Activated CD4-positive, alpha-beta T cell treated with anti-CD3 and anti-CD28 coated beads, Interleukin-2, amount 50 U/mL, for 16 hours (primary cell): ENCODE measurements at regions not wholly inside any gene's neighbourhood (a gene's known extent, or its start where the extent isn't known, plus 50 kb on each side); places are given as distances from the start of the nearest gene placed in this dataset.
A peak's percentile ranks its signal among the peaks of the same experiment; 100 is the strongest.

Source experiments
- DNase-seq: peaks from one replicate; pipeline ENCODE4 v3.0.0-alpha.2; 2020

DNA sequence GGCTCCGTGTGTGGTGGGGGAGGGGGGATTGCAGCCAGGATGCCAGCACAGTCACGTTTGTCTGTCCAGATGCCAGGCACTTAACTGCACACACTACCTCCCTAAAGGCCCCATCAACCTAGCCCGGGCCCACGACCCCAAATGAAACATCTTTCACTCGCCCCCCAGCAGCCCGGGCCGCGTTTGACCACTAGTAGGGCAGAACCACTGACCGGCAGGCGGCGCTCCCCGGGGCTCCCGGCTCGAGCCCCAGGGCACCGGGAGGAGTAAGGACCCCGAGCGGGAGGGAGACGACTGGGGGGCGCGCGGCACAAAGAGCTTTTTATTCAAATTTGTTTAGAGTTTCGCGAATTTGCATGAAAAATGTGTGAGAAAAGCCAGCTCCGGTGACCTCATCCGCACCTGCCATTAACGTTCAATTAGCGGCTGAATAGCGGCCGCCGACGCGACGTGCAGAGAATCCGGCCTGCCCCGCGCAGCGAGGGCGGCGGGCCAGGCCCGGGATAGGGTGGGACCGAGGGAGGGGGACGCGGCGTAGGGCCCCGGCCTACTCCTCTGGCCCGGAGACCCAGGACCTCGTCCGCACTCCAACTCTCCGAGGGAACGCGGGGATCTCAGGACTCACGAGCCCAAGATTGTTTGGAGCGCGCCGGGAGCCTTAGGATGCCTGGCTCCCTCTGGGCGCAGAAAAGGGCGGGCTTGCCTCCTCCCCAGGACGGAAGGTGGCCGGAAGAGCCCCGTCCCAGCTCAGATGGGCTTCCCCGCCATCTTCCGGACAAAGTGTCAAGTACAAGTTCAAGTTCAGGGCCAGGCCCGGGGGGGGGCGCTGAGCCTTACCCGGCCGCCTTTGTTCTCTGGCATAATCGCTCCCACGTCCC, 64.9 kb upstream of the POLG start:
- DNase-seq, result peak; percentile 27

DNA sequence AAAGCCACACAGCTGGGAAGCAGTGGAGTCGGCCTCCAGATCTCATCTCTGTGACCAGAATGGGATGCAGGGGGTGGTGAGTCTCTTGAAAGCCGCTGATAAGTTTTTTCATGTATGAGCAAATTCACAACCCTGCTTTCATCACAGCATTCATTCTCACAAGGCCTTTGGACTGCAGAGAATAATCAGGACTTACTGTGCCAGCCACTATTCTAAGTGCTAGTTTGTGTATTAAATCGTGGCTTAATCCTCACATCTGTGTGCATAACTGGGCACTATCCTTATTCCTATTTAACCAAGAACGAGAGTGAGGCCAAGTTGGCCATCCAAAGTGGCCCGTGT, 64.2 kb upstream of the POLG start:
- DNase-seq, result no peak

DNA sequence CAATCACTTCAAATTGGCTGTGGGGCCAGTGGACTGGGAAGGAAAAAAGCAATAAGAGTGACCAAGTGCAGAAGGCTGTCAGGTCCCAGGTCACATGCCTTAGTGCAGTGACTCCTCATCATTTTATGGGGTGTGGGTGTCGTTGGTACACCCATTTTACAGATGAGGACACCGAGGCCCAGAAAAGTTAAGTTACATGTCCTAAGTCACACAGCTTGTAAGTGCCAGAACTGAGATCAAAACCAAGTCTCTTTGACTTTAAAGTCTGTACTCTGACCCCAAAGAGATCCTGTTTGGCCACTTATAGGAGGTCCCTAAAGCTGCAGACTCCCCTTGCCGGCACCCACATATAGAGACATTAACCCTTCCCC, 63.0 kb upstream of the POLG start:
- DNase-seq, result no peak

DNA sequence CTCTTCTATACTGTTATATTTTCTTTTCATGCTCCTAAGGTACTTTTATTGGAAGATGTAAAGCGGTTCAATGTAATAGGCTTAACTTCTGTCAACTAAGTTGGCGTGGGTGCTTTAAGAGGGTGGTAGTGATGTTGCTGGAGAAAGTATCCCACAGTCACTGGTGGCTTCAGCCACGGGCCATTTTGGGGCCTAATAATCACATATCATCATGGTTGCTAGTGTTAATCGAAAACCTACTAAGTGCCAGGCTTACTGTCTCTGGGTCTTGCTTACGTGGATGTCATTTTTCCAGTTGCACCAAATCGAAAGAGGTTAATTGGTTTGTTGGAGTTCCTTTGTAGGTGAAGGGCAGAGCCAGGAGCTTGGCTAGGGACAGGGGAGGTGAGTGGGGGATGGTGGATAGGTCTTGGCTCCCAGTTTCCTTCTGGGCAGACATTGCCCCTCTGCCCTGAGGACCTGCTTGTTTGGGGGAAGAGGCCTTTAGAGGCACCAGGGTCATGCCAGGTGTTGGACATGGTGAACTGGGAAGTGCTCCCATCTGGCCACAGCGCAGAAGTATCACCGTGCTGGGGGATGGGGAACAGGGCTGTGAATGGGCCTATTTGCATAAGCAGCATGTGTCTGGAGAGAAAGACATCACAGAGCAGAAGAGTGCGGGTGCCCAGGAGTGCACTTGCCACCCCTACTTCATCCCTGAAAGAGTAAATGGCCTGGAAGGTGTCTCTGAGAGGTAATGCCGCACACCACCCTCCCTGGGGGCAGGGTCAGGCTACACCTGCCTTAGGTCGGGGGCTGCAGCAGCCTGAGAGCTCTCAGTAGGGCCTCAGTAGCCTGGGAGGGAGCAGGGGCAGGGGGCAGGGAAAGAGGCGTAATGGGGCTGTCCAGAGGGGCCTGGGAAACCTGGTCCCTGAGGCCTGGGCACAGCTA, 62.4 kb upstream of the POLG start:
- no peak for DNase-seq

DNA sequence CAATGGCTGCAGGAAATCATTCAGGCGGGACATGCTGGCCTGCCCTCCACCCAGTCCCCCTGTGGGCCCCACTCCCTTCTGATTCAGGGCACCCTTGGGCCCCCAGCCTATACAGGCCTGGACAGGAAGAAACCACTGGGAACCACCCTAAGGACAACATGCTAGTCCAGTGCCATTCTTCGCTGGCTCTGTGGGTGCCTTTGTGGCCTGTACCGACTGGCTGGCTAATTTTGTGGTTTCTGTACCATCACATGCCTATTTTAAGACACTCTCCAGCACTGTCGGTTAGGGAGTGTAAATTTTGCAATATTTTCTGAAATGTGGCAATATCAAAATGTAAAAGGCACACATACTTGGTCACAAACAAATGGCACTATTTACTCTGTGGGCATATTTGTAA, 61.4 kb upstream of the POLG start:
- no peak for DNase-seq

DNA sequence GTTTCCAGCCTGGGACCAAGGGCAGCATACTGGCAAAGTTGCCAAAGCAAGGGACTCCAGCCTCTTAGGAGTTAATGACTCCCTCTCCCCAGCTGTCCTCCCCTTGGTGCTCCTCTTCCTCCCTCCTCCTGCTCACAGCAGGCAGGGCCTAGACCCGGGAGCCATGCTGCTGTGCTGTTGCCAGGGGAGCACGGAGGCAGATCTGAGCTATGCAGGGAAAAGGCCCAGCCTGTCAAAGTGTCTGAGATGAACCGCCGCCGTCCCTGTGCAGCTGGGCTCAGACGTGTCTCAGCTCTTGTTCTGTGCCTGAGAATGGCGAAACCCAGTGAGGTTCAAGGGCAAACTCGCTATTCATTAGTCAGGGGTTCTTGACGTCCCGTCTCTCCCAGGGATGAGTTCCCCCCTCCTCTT, 60.8 kb upstream of the POLG start:
- DNase-seq, result no peak

DNA sequence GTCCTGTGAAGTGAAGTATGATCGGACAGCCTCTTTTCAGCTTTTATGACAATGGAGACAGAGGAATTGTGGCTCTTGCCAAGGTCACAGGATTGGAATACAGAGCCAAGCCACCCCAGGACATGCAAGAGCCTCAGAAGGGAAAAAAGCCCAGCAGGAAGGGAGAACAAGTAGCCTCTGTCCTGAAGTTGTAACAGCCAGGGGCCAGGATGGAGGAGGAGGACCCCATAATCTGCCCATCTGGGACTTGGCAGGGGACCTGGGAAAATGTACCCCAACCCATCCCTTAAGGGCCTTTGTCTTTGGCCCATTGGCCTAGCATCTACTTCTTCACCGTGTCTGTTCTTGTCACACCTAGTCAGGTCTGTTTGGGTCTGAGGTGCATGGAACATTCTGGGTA, 60.4 kb upstream of the POLG start:
- DNase-seq, result no peak

DNA sequence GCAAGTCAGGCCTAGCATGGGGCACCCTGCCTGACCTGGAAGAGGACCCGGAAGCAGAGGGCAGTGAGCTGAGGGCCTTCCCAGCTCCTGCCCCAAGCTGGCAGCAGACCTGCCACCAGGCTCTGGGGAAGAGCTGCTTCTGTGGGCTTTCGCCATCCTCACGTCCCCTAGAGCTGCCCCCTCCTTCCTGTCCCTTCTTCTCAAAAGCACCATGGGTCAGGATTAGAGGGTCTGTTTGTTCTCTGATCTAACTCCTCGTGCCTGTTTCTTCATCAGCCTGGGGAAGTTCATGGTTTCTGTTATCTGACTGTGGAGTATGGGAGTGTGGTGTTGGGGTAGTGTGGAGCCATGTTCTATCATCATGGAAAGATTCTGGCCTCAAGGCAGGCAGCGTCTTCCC, 58.4 kb upstream of the POLG start:
- DNase-seq, result no peak

DNA sequence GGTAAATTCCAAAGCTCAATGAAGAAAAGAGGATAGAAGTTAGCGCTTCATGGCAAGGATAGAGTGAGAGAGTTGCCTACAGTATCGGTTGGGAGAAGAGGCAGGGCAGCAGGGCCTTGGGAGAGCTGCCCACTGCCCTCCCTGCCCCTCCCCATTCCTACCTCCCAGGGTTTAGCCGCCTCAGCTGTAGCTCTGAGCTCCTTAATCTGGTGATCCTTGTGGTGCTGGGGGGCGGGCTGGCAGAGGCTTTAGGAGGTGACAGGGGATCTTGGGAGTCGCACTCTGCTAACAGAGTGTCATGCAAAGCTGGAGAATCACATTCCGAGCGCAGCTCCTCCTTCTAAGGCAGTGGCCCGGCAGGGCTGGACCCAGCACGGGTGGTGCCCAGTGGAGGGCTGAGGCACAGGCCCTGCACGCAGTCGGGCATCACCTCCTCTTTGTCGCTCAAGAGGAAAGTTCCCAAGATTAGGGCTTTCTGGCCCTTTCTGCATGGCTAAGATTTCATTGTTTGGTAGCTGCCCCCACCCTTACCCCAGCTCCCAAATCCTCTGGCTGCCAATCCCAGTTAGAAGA, 57.1 kb upstream of the POLG start:
- DNase-seq, result no peak

DNA sequence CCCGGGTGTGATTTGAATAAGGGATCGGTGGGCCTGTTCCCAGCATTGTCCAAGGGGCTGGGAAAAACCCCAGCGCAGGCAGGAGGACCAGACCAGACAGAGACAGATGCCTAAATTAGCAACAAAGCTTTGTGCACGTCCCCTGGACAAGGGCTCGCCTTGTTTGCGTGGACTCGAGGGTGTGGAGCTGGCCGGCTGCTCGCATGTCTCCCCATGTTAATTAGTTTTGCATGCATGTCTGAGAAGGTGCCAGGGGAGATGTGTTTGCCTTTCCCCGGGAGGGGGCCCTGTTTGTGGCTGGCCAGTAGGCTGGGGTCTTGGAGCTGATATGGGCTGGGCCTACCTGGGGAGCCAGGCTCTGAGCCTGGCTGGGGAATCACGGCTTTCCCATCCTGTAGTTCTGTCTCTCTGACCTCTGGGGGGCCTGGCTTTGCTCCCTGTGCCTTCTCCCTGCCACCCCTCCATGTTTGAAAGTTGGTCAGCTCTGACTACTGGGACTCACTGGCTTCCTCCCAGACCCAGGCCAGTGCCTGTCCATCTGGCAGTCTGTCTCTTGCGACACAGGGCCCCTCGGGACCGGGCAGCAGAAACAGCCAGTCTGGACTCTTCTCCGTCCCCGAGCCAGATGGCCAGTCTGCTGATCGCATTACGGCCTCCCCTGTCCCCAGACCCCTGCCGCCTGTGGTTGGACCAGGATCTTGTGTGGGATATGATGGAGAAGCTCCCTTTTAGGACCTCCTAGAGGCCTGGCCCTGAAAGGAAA, 55.4 kb upstream of the POLG start:
- DNase-seq, result no peak

DNA sequence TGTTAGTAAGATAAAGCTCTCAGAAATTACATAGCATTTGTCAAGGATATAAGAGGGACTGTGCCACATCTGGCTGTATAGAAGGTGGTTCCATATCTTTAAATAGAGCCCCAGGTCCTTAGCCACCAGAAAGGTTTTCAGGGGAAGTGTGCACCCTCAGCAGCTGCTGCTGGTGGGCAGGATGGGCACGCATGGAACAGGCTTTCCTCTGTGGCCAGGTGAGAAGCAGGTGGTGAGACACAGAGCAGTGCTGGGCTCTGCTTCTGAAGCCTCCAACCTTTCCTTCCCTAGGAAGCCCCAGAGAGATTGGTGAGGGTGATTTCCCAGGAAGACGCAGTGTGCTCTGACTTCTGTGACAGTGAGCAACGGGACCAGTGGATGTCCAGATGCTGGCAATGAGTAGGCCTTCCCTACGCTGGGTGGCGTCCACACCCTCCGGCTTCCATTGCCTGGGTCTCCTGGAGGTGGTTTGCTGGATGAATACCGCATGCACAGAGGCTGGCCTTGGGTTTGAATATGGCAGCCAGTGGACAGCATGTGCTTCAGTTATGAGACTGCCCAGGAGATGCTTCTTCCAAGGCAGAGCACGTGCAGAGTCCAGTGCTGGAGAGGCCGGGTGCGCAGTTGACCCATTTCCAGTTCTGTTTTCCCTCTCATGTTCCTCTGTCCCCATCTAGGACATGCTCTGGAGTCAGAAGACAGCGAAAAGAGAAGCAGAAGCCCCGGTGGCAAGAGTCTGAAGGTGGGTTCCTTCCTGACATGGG, 52.7 kb upstream of the POLG start:
- no peak for DNase-seq

DNA sequence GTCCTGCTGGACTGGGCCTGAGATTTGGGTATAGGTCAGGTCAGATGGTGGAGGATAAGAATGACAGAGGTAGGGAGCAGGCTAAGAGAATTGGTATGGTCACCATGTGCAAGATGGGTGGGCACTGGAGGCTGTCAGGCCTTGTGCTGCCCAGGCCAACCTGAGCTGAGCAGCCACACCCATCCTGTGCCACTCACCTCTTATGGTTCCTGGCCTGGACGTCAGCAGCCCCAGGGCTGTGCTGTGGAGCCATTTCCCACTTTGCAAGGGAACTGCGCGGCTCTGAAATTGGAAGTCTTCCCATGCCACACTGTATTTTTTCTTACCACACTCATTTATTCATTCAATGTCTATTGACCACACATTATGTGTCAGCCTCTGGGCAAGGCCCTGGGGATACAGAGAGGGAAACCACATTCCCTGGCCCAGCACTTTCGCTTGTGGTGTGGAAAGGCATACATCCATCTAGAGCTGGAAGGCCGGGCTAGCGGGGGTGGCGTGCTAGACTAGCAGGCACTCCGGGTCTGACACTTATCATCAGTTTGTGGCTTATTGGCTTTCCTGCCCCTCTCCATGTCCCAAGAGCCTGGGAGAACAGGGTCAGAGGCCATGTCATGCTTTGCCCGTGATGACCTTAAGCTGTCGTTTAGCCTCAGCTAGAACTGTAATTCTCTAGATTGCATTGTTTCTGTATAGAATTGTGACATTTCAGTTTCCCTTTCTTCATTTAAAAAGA, 51.1 kb upstream of the POLG start:
- no peak for DNase-seq
